IPS DF 4.7 (cell line): ENCODE measurements at regions not wholly inside any gene's neighbourhood (a gene's known extent, or its start where the extent isn't known, plus 50 kb on each side); places are given as distances from the start of the nearest gene placed in this dataset.
"Not testable (repeated sequence)": the region's sequence is repeated elsewhere in the genome, so short reads cannot be mapped to it uniquely, and the experiment has no call there.

Source experiments
- DNase-seq: peaks from one replicate; pipeline ENCODE4 v3.0.0-alpha.2; 2013; ENCODE audit warnings: low spot score; ENCODE audit errors: extremely low read depth

GRCh38 chr14:25699981-25700380 is 650.0 kb upstream of the STXBP6 start:
- no peak for DNase-seq

DNA sequence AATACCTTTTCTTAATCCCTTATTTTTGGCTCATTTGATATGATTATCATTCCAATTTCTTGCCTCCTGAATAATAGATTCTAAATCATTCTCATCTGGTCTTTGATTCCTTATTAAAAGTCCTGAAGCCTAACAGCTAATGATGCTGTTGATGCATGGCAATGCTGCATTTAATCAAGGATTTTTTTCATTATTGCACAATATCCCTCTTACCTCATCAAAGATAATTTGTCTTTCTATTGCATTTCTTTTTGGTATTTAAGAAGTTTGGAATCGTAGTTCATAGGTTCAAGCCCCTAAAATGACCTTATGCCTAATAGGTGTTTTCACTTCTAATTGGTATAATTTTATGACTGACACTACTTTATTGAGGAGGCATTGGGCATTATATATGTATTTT is 648.2 kb upstream of the STXBP6 start:
- DNase-seq: no peak

- DNase-seq: no peak
Measured at GRCh38 chr14:25696176-25696575, 646.2 kb upstream of the STXBP6 start.

DNA sequence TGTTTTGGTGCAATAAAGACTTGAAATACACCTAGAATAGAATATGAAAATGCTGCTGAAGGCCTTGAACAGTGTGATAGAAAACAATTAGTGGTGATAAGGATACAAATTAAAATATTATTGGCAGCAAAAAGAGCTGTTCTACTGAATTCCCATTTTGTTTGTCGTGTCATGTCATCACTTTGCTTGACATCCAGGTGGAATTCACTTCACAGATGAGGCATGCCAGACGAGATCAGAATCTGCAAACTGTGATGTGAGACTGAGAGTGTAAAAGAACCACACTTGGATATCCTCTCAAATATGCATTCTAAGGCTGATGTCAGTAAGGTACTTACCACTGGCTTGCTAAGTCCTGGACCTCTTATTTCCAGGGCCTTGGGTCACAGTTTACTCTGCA is 635.1 kb upstream of the STXBP6 start:
- DNase-seq: no peak

DNA sequence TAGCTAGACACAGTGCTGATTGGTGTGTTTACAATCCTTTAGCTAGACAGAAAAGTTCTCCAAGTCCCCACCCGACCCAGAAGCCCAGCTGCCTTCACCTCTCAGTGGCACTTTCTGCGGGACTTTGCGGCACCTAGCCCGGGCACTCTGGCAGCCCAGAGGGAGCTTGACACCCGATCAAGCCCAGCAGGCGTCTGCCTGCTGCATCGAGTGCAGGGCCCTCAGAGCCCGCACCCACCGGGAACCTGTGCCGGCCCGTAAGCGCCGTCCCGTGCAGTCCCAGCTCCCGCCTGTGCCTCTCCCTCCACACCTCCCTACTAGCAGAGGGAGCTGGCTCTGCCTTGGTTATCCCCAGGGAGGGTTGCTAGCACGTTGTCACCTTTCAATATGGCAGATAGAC is 631.0 kb upstream of the STXBP6 start:
- no peak for DNase-seq

- DNase-seq: not testable (repeated sequence)
Measured at GRCh38 chr14:25680511-25680910, 630.6 kb upstream of the STXBP6 start.

- no peak for DNase-seq
Measured at GRCh38 chr14:25677111-25677510, 627.2 kb upstream of the STXBP6 start.

DNA sequence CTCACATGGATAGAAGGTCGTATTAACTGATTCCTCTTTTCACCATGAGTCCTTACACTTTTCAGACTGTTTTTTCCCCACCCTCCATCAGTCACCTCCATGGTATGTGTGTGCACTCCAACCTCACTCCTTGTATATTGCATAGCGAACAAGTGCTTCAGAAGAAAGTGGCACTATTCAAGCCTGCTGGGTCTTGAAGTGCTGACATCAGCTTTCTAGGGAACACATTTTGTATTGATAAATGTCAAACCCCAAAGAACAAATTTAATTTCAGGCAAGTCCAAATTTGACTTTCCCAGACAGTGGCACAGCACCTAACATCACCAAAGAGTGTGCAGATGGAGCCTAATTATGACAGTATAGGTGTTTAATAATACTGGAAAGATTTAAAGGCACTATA is 617.4 kb upstream of the STXBP6 start:
- DNase-seq: no peak

GRCh38 chr14:25666877-25667276 is 616.9 kb upstream of the STXBP6 start:
- DNase-seq: no peak

- no peak for DNase-seq
Measured at GRCh38 chr14:25658988-25659387, 609.0 kb upstream of the STXBP6 start.

DNA sequence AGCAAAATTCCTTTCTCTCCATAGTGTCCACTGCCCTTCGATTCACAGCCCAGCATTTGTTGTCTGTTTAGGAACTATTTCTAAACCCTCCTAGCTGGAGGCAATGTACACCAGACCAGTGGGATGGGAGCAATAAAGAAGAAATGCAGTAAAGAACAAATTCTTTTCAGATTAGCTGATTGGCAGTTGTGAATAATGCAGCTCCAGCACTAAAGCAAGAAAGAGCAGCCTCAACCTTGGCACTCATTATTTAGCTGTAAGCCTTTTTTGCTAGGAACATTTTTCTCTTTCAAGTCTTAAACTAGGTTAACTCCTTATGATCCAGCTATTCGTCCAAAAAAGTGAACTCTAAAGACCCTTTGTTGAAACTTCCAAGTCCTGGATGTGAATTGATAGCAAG is 580.5 kb upstream of the STXBP6 start:
- no peak for DNase-seq

- DNase-seq: no peak
Measured at GRCh38 chr14:25628978-25629377, 579.0 kb upstream of the STXBP6 start.

DNA sequence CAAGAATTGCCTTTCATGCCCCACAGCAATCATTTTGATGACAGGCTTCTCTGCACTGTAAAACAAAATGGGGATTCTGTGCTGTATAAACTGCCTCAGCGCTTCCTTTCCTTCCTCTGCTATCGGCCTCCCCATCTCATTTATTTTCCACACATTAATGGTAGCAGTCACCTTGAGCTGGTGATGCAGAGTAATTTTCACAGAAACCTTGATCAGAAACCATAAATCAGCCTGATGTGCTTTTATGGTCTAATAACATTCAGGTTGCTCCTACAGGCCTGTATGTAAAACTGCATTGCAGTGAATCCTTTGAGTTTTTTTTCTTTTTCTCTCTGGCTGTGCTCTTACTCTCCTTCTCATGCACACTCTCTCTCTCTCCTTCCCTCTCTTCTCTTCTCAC is 578.4 kb upstream of the STXBP6 start:
- DNase-seq: no peak

- DNase-seq: no peak
Measured at GRCh38 chr14:25626986-25627385, 577.0 kb upstream of the STXBP6 start.

DNA sequence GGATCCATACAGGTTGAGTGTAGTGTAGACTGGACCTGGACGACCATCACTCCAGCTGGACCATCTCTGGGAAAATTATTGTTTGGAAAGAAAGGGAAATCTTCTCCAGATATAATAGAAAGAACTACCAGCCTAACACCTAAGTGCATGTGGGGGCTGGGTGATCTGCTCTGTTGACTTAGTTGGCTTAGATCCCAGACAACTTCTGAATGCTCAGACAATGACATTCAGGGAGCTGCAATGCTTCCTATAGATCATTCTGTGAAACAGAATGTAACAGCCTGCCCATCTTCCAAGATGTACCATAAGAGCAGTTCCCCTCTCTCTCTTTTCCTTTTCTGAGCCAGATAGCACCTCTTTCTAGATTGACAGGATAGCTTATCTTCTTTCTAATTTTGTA is 572.8 kb upstream of the STXBP6 start:
- no peak for DNase-seq

DNA sequence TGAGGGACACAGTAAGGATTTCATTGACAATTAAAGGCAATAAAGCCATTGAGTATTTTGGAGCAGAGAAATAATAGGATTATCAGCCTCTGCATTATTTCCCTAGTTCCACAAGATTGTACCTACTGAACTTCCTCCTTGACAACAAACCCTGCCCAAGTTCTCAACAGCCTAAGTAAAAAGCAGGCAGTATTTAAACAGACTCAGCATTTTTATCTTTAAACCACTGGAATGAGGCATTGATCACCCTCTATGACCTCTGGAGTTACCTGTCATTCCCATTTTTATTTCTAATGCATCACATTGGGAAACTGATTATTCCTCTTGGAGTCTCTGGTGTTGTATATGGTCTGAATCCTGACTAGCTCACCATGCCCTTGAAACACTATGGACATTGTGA is 570.6 kb upstream of the STXBP6 start:
- no peak for DNase-seq

GRCh38 chr14:25615174-25615573 is 565.2 kb upstream of the STXBP6 start:
- DNase-seq: no peak

- DNase-seq: no peak
Measured at GRCh38 chr14:25607192-25607591, 557.2 kb upstream of the STXBP6 start.

GRCh38 chr14:25602106-25602505 is 552.2 kb upstream of the STXBP6 start:
- no peak for DNase-seq

- DNase-seq: no peak
Measured at GRCh38 chr14:25588751-25589150, 538.8 kb upstream of the STXBP6 start.

DNA sequence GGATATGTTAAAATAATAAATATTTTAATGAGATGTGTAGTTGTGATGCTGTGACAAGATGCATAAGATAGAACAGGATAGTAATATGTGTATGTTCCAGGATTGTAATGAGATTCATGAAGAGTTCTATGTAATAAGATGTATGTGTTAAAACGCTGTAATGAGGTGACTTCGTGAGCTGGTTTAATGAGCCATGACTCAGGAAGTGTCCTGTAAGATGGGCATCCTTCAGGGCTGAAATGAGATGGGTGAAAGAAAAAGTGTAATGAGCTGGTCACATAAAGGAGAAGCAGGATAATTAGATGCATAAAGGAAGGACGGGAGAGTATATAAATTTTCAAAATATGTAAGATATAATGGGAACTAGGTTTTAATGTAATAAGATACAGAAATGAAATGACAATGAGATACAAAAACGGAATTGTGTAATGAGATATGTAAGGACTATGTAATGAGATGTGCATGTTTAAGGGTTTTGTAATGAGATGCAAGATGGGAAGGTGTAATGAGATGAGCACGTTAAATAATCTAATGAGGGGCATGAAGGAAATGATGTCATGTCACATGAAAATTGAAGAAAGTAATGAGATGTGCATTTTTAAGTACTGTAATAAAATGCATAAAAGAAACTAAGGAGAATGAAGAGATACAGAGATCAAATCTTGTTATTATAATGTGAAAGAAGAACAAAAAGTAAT is 524.8 kb upstream of the STXBP6 start:
- no peak for DNase-seq

GRCh38 chr14:25570483-25570882 is 520.5 kb upstream of the STXBP6 start:
- DNase-seq: no peak

- DNase-seq: no peak
Measured at GRCh38 chr14:25557466-25557865, 507.5 kb upstream of the STXBP6 start.

GRCh38 chr14:25552826-25553225 is 502.9 kb upstream of the STXBP6 start:
- DNase-seq: no peak
